Endothelial cell of umbilical vein (primary cell): ENCODE measurements at regions not wholly inside any gene's neighbourhood (a gene's known extent, or its start where the extent isn't known, plus 50 kb on each side); places are given as distances from the start of the nearest gene placed in this dataset.

Experiments
- CTCF ChIP-seq, 2 donors: IDR thresholded peaks; 1 replicate in 1 of 2; 2 replicates in 1 of 2; pipeline ENCODE4 v1.5.1; 2011; ENCODE audit warnings: low read length in 2 of 2, mild to moderate bottlenecking in 2 of 2, moderate library complexity in 2 of 2, control low read depth in 1 of 2, inconsistent platforms in 1 of 2, low read depth in 1 of 2; ENCODE audit not compliant: insufficient read depth in 1 of 2; ENCODE audit errors: extremely low read depth in 1 of 2
- EZH2 ChIP-seq: IDR thresholded peaks from 2 replicates; pipeline ENCODE4 v1.6.1; 2012; ENCODE audit warnings: borderline replicate concordance, low read depth, mild to moderate bottlenecking, moderate library complexity, low read length, inconsistent platforms; ENCODE audit not compliant: severe bottlenecking
- FOS ChIP-seq: IDR thresholded peaks from 2 replicates; pipeline ENCODE4 v1.6.1; 2011; ENCODE audit warnings: mild to moderate bottlenecking, low read length, moderate library complexity, borderline replicate concordance; ENCODE audit not compliant: insufficient read depth
- GATA2 ChIP-seq: IDR thresholded peaks from 2 replicates; pipeline ENCODE4 v1.7.0; 2011; ENCODE audit warnings: low read depth, mild to moderate bottlenecking, moderate library complexity, mixed read lengths, low read length; ENCODE audit not compliant: insufficient read length, insufficient read depth
- JUN ChIP-seq: IDR thresholded peaks from 2 replicates; pipeline ENCODE4 v1.6.1; 2011; ENCODE audit warnings: borderline replicate concordance, low read depth; ENCODE audit not compliant: insufficient read length, insufficient read depth
- MAX ChIP-seq: IDR thresholded peaks from 2 replicates; pipeline ENCODE4 v1.6.1; 2011; ENCODE audit not compliant: insufficient read depth, insufficient read length
- MYC ChIP-seq: IDR thresholded peaks from one replicate; pipeline ENCODE4 v1.6.1; 2011; ENCODE audit warnings: mild to moderate bottlenecking, low read depth, low read length
- POLR2A ChIP-seq: IDR thresholded peaks from 2 replicates; pipeline ENCODE4 v1.6.1; 2012; ENCODE audit warnings: low read depth, mild to moderate bottlenecking, control low read depth, low read length
- POLR2AphosphoS5 ChIP-seq: IDR thresholded peaks from 2 replicates; pipeline ENCODE4 v1.6.1; 2012; ENCODE audit warnings: low read depth, mild to moderate bottlenecking, control low read depth, low read length, moderate library complexity; ENCODE audit not compliant: insufficient read depth

- TF ChIP-seq JUN (no peak), POLR2AphosphoS5 (no peak), EZH2 (no peak), CTCF (IDR thresholded peaks at IDR 0.05; ENCODE audit: extremely low read depth in 1 of 2, insufficient read depth in 1 of 2, low read depth in 1 of 2, low read length in 2 of 2) (no peak), POLR2A (no peak), FOS (no peak), MAX (no peak), GATA2 (no peak), MYC (no peak)
Measured at GRCh38 chr4:177759729-177760128, 317.5 kb upstream of the AGA start.
